ENCODE measurements at regions not wholly inside any gene's neighbourhood (a gene's known extent, or its start where the extent isn't known, plus 50 kb on each side); places are given as distances from the start of the nearest gene placed in this dataset.
"Not testable (repeated sequence)": the region's sequence is repeated elsewhere in the genome, so short reads cannot be mapped to it uniquely, and the experiment has no call there.

DNA sequence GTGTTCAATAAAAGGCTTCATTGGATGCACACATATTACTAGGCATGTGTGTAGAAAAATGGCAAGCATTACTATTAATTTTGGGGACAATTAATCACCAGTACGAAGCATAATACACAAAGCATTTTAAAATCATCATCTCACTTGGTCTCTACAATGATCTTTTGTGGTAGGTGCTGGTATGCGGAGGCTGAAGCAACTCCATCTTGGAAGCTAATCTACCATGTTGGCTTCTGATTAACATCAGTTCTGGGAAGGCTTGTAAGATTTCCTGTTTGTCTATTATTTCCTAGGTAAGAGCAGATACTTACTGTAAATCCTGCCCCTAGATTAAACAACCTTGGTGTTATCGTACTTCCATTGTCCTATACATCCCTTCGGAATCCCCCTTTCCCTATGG, 121.7 kb upstream of the RUNX1 start:
- DNase-seq: no peak

DNA sequence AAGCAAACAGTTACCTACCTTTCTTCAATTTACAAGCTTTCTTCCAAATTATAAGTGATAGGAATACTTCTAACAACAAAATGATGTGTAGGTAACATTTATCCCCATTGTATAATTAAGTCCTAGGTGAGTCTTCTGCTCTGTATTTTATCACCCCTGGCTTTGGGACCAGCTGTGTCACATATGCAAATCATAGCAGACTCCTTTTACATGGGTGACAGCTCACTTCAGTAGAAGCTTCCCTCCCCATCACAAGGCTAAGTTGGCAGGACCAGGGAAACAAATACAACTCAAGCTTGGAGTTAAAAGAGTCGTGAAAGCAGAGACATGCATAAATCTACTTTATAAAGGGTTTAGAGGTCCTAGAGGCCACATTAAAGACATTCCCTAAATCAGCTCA, 121.1 kb upstream of the RUNX1 start:
- no peak for DNase-seq

GRCh38 chr21:35169574-35169973, 120.5 kb upstream of the RUNX1 start:
- no peak for DNase-seq

GRCh38 chr21:35168735-35169134, 119.6 kb upstream of the RUNX1 start:
- no peak for DNase-seq

- DNase-seq: no peak
Observed at GRCh38 chr21:35164971-35165483, 115.9 kb upstream of the RUNX1 start.

DNA sequence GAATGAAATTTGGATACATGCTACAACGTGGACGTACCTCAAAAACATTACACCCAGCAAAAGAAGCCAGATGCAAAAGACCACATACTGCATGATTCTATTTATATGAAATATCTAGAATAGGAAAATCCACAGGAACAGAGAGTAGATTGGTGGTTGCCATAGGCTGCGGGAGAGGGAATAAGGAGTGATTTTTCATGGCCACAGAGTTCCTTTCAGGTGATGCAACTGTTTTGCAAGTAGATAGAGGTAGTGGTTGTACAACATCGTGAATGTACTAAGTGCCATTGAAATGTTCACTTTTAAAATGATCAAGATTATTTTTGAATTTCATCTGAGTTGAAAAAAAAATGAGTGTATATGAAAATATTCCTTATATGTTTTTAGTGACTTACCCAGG, 115.3 kb upstream of the RUNX1 start:
- no peak for DNase-seq

- no peak for DNase-seq
Observed at GRCh38 chr21:35163411-35163810, 114.3 kb upstream of the RUNX1 start.

GRCh38 chr21:35162831-35163230, 113.7 kb upstream of the RUNX1 start:
- DNase-seq: no peak

GRCh38 chr21:35159881-35160280, 110.8 kb upstream of the RUNX1 start:
- DNase-seq: no peak

GRCh38 chr21:35157374-35157773, 108.3 kb upstream of the RUNX1 start:
- DNase-seq: not testable (repeated sequence)

- DNase-seq: no peak
Observed at GRCh38 chr21:35156293-35157278, 107.5 kb upstream of the RUNX1 start.

DNA sequence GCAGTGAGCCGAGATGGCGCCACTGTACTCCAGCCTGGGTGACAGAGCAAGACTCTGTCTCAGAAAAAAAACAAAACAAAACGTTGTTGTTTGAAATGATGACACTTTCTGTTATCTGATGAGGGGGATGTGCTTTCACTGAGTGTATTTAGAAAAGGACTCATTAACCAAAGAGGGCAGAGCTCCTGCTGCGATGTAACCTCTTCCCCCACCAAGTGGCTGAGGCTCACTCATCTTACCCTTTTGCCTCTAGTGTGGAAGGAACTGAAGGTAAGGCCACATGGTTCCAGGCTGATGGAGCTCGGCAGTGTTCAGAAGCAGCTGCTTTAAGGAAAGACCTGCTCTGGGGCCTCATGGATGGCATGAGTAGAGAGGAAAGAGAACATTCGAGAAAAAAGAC, 105.7 kb upstream of the RUNX1 start:
- DNase-seq: no peak

GRCh38 chr21:35153671-35154070, 104.6 kb upstream of the RUNX1 start:
- DNase-seq: no peak

DNA sequence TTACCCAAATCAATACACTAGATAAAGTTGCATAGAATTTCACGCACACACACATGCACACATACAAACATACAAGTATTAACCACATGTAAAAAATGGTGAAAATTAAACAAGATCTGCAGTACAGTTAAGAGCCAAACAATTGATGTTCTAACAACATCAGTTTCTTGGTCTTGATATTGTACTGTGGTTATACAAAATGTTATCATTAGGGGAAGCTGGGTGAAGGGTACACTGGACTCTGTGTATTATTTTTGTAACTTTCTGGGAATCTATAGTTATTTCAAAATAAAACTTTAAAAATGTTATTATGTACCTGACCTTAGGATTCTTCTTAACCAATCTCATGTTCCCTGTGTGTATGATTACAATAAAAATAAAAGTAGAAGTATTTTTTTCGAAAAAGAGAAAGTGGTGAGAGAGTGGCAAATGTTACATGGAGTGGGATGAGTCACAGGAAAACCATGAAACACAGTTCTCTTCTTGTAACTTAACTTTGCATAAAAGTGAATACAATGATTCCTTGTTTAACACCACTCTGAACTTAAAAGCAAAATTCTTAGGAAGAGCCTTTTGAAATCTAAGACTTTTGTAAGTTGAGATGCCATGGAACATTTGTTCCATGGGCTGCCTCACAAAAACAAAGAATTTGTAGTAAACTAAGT, 101.6 kb upstream of the RUNX1 start:
- no peak for DNase-seq

- no peak for DNase-seq
Observed at GRCh38 chr21:35149698-35150097, 100.6 kb upstream of the RUNX1 start.

DNA sequence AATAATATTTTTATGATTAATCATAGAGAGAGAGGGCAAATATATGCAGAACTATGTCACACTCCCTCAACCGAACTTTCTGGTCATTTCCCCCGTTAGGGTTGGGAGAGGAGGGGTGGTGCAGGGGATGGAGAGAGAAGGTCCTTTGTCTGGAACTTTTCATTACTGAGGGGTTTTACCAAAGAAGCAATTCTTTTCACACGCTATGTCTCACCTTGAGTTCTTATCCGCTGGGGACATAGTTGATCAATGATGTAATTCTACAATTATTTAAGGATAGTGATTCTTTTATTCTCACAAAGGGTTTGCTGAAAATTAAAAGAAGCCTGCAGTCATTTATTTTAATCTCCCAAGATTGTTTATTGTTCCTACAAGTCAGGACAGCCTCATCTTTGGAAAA, 98.3 kb upstream of the RUNX1 start:
- no peak for DNase-seq

DNA sequence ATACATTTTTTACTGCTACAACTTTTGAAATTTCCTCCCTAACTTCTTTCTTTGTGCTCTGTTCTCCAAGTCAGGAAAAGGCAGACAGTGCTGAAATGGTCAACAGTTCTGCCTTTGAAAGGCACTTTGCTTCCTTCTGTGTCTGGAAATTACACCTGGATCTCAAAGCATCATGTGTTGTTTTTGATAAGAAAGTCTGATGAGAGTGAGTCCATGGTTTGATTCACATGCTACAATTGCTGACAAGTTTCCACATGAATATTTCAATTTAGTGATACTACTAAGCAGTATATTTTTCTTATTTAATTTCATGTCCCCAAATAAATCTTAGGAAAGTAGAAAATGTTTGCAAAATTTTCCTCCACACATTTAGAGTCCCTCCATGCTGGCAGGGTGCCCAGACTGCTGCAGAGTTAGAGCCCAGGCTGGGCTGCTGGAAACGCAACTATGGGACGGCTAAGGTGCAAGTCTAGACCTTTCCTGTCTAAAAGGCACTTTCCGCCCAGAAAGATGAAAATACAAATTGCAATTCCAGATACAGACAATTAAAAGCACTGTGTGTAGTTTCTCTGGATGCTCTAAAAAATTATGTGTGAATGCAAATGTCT, 96.6 kb upstream of the RUNX1 start:
- no peak for DNase-seq

DNA sequence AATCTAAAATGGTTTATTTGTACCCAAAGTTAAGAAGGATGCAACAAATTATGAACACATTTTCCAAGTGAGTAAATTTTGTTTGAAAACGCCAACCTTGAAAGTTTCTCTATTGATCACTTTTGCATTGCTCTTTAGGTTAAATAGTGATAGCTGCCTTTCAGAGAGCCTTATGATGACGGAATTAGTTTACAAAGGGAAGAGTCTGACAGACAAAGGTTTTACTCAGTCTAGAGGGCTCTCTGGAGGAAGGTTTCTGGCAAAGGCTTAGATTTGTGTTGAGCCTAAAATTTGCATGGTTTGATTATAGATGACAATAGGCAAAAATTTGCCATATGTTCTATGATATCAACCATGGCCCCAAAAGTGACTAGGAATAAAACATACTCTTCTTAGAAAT, 95.9 kb upstream of the RUNX1 start:
- no peak for DNase-seq

- no peak for DNase-seq
Observed at GRCh38 chr21:35142036-35142815, 93.1 kb upstream of the RUNX1 start.

GRCh38 chr21:35139382-35139715, 90.2 kb upstream of the RUNX1 start:
- no peak for DNase-seq

DNA sequence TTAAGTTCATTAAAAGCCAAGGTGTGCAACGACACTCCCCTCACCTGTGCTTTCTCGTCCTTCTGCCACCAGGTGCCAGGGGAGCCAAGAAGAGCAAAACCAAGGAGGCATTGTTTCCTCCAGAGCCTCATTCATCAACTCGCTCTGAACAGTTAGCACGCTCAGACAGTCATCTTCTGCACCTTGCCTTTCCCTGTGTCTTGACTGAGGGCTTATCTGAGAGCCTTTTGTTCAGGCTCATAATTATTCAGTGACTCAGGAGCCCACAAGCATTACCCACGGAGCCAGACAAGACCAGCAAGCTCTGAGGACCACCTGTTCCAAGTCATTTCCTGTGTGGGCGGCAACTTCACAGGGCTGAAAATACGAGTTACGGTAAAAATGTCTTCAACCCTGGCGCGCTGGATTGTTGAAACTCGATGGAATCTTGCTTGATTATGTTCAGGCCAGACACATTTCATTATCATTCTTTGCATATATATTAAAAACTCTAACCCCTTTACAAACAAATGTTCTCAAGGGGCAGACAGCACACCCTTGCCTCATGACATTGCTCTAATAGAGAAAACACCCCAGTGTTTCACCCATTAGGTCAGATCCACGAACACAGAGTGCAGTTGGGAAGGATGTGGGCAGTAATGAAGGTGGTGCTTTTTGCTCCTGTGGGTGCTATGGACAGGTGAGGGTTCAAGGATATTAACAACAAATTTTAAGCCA, 89.7 kb upstream of the RUNX1 start:
- no peak for DNase-seq

DNA sequence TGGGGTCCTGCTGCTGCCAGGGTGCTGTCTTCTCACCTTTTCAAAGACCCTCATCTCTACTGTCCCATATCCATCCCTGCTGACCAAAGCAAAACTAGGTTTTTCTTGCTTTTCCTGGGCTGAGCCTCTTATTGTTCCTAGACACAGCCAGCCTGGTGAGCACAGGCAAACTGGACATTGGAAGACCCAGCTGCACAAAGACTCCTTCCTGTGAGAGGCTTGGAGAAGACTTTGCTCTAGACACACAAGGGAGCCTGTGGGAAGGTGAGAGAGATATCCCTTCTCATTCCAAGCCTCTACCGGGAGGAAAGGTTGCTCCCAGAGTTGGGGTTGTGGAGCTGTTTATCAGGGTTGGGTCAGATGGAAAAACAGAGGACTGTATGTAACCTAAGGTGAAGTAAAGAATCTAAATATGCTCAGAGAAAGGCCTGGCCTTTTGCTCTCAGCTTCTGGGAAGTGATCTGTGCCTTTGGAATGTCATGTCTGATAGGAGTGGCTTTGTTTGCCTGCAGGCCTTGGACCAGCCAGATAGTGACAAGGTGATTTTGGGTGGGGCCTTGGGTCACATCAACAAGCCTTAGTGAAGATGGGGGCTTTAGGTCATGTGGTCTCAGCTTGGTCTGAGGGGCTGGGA, 87.6 kb upstream of the RUNX1 start:
- no peak for DNase-seq
